ENCODE measurements at regions not wholly inside any gene's neighbourhood (a gene's known extent, or its start where the extent isn't known, plus 50 kb on each side); places are given as distances from the start of the nearest gene placed in this dataset.

DNA sequence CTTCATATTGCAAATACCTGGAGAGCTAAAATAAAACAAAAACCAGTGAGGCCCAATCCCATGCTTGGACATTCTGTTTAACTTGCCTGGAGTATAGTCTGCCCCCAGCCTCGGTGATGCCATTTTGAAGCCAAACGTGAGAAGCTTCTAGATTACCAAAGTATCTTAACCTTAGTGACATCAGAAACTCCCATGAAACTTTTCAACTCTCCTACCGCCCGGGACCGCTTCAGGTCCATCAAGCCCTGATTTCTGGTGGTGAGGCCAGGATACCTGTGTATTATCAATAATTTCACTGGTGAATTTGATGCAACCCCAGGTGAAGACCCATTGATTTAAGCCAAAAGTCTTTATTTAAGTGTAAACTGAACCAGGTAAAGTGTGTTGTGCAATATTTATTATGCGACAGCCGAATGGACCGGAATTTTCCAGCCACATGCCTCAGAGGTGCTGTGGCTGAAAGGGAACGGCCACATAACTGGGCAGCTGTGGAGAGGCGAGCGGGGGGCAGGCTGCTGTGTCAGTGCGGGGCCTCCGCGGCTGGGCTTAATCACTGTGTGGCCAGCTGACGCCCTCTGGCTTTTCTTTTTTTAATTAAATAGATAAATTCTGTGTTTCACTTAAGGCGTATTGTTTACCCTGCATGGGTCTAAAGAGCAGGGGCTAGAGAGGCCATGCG lies 385.5 kb upstream of the B3GAT1 start:
- TF ChIP-seq, protein P1, sequence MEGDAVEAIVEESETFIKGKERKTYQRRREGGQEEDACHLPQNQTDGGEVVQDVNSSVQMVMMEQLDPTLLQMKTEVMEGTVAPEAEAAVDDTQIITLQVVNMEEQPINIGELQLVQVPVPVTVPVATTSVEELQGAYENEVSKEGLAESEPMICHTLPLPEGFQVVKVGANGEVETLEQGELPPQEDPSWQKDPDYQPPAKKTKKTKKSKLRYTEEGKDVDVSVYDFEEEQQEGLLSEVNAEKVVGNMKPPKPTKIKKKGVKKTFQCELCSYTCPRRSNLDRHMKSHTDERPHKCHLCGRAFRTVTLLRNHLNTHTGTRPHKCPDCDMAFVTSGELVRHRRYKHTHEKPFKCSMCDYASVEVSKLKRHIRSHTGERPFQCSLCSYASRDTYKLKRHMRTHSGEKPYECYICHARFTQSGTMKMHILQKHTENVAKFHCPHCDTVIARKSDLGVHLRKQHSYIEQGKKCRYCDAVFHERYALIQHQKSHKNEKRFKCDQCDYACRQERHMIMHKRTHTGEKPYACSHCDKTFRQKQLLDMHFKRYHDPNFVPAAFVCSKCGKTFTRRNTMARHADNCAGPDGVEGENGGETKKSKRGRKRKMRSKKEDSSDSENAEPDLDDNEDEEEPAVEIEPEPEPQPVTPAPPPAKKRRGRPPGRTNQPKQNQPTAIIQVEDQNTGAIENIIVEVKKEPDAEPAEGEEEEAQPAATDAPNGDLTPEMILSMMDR (IDR thresholded peaks at IDR 0.05; ENCODE audit: insufficient read depth, low read depth, low read length) = no peak
- no peak for TF ChIP-seq EZH2 (IDR thresholded peaks at IDR 0.05; ENCODE audit: insufficient read depth, low read length)

Data from astrocyte (in vitro differentiated cells and primary cell).